Astrocyte of the spinal cord (primary cell): ENCODE measurements at regions not wholly inside any gene's neighbourhood (a gene's known extent, or its start where the extent isn't known, plus 50 kb on each side); places are given as distances from the start of the nearest gene placed in this dataset.

Experiments
- DNase-seq: peaks from one replicate; pipeline ENCODE4 v3.0.0; 2011; ENCODE audit warnings: low read depth, low spot score
- H3K4me3 ChIP-seq: 2 replicates; pipeline ENCODE4 v1.5.1; 2011; ENCODE audit warnings: low read depth, mild to moderate bottlenecking, low read length, moderate library complexity
- in situ Hi-C: cut with HindIII; loops from 2 replicates; pipeline ENCODE4 v1.10.0; 2017; ENCODE audit warnings: low sequenced_read_pairs
- TF ChIP-seq, protein P1 (sequence below): IDR thresholded peaks from 2 replicates; pipeline ENCODE4 v1.5.1; 2012; ENCODE audit warnings: low read depth, mild to moderate bottlenecking, low read length, inconsistent platforms

- no peak overlapping the region for H3K4me3 ChIP-seq
- in situ Hi-C loops, result no loop called here
- DNase-seq, result no peak
- TF ChIP-seq, protein P1, sequence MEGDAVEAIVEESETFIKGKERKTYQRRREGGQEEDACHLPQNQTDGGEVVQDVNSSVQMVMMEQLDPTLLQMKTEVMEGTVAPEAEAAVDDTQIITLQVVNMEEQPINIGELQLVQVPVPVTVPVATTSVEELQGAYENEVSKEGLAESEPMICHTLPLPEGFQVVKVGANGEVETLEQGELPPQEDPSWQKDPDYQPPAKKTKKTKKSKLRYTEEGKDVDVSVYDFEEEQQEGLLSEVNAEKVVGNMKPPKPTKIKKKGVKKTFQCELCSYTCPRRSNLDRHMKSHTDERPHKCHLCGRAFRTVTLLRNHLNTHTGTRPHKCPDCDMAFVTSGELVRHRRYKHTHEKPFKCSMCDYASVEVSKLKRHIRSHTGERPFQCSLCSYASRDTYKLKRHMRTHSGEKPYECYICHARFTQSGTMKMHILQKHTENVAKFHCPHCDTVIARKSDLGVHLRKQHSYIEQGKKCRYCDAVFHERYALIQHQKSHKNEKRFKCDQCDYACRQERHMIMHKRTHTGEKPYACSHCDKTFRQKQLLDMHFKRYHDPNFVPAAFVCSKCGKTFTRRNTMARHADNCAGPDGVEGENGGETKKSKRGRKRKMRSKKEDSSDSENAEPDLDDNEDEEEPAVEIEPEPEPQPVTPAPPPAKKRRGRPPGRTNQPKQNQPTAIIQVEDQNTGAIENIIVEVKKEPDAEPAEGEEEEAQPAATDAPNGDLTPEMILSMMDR, result no peak
Measured at GRCh38 chr2:60296219-60296955, 257.1 kb downstream of the BCL11A start.

DNA sequence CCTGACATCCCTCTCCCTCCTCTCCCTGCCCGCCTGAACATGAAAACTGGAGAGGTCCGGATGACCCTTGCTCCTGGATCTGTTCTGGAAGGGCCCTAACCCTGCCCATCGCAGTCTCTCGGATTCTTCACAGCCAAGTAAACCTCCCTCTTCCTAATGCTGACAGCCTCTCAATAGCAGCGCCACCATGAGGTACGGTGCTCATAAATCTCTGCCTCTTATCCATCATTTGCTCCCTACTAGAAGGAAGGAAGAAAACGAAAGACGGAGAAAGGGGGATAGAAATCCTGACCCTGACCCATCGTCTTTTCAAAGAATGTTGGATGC, 257.9 kb downstream of the BCL11A start:
- no peak for DNase-seq
- in situ Hi-C loops, result no loop called here
- no peak overlapping the region for H3K4me3 ChIP-seq
- TF ChIP-seq, protein P1, result no peak

GRCh38 chr2:60294901-60295635, 258.4 kb downstream of the BCL11A start:
- no peak for DNase-seq
- TF ChIP-seq, protein P1, result no peak
- in situ Hi-C loops, result no loop called here
- H3K4me3 ChIP-seq, result no peak overlapping the region

DNA sequence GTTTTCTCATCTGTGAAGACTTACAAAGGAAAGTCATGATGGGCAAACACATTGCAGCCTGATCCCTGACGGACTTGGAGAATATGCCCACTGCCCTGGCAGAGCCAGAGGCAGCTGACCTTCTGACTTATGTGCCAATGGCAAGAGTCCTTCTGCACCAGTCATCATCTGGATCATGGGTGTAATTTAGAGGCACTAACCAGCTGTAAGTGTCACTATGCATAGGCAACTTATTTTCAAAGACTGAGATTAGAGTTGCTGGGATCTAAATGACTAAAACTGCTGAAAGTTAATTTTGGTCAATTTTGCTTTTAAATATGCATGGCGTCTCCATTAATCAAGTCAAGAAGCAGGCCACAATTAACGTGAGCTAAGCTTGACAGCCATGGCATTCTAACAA, 261.2 kb downstream of the BCL11A start:
- no peak overlapping the region for H3K4me3 ChIP-seq
- DNase-seq, result no peak
- TF ChIP-seq, protein P1, result no peak
- in situ Hi-C loops, result no loop called here

DNA sequence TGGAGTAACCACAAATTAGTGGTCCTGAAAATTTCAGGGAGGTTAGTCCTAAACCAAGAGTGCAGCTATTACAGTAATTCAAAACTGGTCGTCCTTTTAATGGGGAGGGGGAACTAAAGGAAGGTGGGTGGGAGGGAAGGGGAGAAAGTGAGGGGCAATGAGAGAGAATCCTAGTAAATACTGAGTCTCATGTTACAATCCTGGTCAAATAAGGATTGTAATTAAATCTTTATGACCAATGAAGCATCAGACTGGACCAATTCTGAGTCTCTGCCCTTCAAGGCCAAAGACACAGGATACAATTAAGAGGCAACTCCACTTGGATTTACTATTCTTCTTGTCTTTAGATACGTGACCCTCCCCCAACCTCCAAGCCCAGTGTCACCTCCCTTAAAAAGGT, 262.9 kb downstream of the BCL11A start:
- TF ChIP-seq, protein P1, result no peak
- no peak overlapping the region for H3K4me3 ChIP-seq
- in situ Hi-C loops, result no loop called here
- no peak for DNase-seq

DNA sequence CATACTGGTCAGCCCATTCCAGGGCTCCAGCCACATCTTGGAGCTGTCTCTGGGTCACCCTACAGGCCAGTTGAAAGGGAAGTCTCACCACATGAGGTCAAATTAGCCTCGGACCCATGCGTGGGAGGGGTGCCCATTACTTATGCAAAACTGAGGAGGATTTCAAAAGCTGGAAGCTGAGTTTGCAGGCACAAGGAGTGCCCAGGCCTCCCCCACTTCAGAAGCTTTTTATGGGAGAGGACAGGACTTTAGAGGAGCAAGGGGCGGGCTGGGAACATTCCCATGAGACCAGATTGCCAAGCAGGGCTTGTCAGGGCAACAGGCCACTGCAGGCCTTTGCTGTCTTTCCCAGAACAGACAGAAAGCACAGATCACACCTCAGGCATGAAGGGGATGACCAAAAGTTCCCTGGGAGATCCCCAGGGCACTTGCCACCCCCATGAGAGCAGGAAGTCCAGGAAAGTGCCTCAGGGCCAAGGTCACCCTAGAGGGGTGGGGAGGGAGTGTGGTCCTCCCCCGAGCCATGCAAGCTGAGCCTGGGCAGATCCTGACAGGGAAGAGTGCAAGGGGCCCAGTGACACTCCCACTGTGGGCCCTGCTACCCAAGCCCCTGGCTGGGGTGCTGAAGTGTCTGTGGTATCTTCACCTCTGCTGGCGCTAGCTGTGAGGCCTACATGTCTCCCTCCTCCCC, 267.7 kb downstream of the BCL11A start:
- DNase-seq, result no peak
- TF ChIP-seq, protein P1, result no peak
- no peak overlapping the region for H3K4me3 ChIP-seq
- in situ Hi-C loops, result no loop called here
